ENCODE measurements at regions not wholly inside any gene's neighbourhood (a gene's known extent, or its start where the extent isn't known, plus 50 kb on each side); places are given as distances from the start of the nearest gene placed in this dataset.

- no peak for TF ChIP-seq CTCF (IDR thresholded peaks at IDR 0.05)
- no peak for TF ChIP-seq EP300 (IDR thresholded peaks at IDR 0.05)
- TF ChIP-seq POLR2A (IDR thresholded peaks at IDR 0.05): no peak
Measured at GRCh38 chr7:41219276-41219675, 483.6 kb downstream of the INHBA start.

Data from suprapubic skin (tissue), 3 donors.